ENCODE measurements at regions not wholly inside any gene's neighbourhood (a gene's known extent, or its start where the extent isn't known, plus 50 kb on each side); places are given as distances from the start of the nearest gene placed in this dataset.

GRCh38 chr7:46970476-46970875, 611.4 kb downstream of the TNS3 start:
- no peak for DNase-seq

- DNase-seq = no peak
These were observed 611.8 kb downstream of the TNS3 start for GRCh38 chr7:46970131-46970430.

GRCh38 chr7:46969303-46970130, 612.4 kb downstream of the TNS3 start:
- DNase-seq = no peak

- no peak for DNase-seq
These were observed 613.9 kb downstream of the TNS3 start for GRCh38 chr7:46968003-46968402.

- no peak for DNase-seq
These were observed 618.2 kb downstream of the TNS3 start for GRCh38 chr7:46963719-46964118.

DNA sequence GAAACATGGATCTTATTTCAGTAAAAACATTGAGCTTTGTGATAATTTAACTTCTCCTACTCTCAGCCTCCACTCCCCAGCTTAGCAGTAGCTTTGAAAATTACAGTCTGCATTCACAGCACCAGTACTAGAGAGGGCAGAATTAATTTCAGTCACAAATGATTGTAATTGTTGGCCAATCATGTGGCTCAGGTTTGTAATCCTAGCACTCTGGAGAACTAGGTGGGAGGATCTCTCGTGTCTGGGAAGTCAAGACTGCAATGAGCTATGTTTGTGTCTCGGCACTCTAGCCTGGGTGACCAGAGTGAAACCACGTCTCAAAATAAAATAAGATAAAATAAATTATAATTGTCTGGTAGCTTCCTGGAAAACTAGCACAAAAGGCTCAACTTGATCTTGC, 620.9 kb downstream of the TNS3 start:
- no peak for DNase-seq

- no peak for DNase-seq
These were observed 624.7 kb downstream of the TNS3 start for GRCh38 chr7:46957195-46957594.

GRCh38 chr7:46955531-46955930, 626.4 kb downstream of the TNS3 start:
- no peak for DNase-seq

- DNase-seq = no peak
These were observed 627.7 kb downstream of the TNS3 start for GRCh38 chr7:46954181-46954580.

GRCh38 chr7:46953008-46953407, 628.9 kb downstream of the TNS3 start:
- DNase-seq = no peak

- no peak for DNase-seq
These were observed 632.5 kb downstream of the TNS3 start for GRCh38 chr7:46949270-46949931.

DNA sequence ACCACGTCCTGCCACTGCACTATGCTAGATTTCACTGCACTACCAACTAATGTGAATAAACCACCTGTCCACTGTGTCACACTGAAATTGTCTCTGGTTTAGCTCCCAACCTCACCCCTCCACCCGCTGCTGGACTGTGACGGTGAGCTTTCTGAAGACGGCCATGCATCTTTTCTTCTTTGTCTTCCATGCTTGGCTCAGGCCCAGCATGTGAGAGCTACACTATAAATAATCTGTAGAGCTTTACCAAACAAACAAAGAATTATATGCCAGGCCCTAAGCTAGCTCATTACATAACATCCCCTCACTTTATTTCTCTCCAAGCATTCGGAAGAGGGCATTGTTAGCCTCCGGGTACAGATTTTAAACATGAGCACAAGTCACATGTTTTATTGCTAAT, 633.2 kb downstream of the TNS3 start:
- no peak for DNase-seq

- no peak for DNase-seq
These were observed 636.6 kb downstream of the TNS3 start for GRCh38 chr7:46945328-46945727.

DNA sequence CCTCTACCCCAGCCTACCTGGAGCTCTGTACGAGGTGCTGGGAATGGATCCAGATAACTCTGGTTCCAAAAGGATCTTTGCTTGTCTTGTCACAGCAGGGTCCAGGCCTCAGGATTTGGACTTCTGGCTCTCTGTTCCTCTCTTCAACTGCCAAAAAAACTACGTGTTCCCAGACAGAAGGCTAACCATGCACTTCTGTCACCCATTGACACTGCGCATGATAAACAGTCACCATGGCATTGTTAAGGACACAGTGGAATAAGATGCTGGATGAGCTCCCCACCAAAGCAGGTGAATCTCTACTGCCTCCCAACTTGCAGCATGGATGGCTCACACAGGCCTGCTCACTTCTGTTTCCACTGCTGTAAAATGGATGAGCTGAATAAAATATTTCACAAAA, 637.9 kb downstream of the TNS3 start:
- no peak for DNase-seq

GRCh38 chr7:46942574-46942973, 639.3 kb downstream of the TNS3 start:
- DNase-seq = no peak

- DNase-seq = no peak
These were observed 641.7 kb downstream of the TNS3 start for GRCh38 chr7:46940178-46940577.

- DNase-seq = no peak
These were observed 642.4 kb downstream of the TNS3 start for GRCh38 chr7:46939558-46939957.

- no peak for DNase-seq
These were observed 642.8 kb downstream of the TNS3 start for GRCh38 chr7:46939089-46939488.

DNA sequence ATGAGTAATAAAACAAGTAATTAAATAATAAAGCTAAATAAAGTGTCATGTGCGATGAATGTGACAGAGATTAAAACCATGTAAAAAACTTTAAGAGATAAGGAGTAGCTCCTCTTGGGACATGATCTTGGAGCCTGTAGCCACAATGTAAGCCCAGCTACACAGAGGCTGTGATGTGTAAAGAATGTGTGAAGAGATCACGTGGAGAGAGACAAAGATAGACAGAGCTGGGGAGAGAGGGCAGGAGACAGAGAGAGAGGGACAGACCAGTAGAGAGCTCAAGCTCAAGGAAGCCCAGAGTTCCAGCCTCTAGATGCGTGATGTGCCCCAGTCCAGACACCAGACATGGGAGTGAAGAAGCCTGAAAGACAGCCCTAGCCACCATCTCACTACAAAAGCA, 644.1 kb downstream of the TNS3 start:
- DNase-seq = no peak

- no peak for DNase-seq
These were observed 647.6 kb downstream of the TNS3 start for GRCh38 chr7:46934198-46934825.

- no peak for DNase-seq
These were observed 648.3 kb downstream of the TNS3 start for GRCh38 chr7:46933596-46933995.

DNA sequence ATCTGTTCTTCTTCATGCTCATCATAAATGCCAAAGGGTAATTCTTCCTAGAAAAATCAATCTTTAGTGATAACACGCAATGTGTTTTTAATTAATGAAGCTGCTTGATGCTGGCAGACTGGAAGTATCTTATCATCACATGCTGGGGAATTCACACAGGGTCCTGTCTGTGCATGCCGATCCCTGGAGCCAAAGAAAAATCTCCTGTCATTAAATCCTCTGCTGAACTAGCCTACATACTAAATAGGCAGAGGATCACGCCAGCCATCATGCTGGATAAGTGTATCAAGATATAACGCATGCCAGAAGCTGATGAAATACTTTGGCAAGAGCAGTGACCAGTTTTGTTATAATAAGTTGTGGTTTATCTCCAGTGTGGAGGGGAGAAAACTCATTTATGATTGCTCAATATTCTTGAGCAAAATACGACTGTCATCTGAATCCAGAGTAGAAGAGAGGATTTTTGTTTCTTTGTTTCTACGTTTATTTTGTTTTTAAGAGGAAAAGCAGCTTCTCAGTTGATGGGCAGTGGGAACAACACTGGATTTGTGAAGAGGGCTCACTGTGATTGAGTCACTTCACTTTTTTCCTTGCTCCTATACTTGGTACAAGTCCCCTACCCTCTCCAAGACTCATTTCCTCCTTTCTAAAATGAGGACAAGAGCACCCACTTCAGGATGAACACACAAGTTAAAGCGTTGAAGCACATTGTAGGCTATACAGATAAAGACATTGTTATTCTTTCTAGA, 649.1 kb downstream of the TNS3 start:
- no peak for DNase-seq

GRCh38 chr7:46932306-46932675, 649.6 kb downstream of the TNS3 start:
- DNase-seq = no peak

- DNase-seq = no peak
These were observed 651.5 kb downstream of the TNS3 start for GRCh38 chr7:46930366-46930765.

All from CD4-positive, alpha-beta T cell treated with Interferon alpha-2 for 1 hour (primary cell).